ENCODE measurements at regions not wholly inside any gene's neighbourhood (a gene's known extent, or its start where the extent isn't known, plus 50 kb on each side); places are given as distances from the start of the nearest gene placed in this dataset.

DNA sequence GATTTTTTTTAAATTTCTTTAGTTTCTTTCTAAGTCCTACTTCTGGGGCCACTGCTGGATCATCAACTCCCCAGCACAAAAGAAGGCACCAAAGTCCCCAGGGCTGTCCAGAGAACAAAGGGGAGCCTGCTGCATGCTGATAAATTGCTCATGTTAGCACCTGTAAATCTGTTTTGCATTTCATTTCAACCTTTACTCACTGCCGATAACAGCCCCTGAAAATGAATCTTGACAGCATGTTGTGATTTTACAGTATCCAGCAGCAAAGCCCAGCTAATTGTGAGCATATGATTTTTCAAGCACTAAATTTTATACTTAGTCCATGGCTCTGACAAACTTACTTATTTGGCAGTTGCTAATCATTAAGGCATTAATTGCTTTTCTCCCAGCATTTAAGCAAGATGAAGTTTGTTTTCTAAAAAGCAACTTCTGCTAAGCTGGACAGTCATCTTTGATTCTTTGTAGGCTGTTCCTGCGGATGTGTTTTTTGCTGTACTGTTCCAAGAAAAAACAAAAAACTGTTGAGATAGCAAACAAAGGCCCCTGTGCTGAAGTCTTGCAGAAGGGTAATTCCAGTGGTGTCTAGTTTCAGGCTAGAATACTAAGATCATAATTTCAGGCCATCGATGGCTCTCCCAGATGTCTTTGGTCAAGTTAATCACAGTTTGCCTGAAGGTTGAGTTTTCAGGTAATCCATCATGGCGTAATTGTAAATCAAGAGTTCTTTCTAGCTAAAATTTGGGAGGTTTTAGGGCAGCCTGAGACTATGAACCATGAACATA is 73.1 kb upstream of the GAS1 start:
- no peak for TF ChIP-seq POLR2A (IDR thresholded peaks at IDR 0.05; ENCODE audit: low read depth, low read length)
- no peak for TF ChIP-seq POLR2AphosphoS5 (IDR thresholded peaks at IDR 0.05; ENCODE audit: low read depth, low read length)
- no peak for TF ChIP-seq TAF1 (IDR thresholded peaks at IDR 0.05; ENCODE audit: borderline replicate concordance, low read depth, low read length)

Measured in GM12892 (cell line).